GM12875 (cell line): ENCODE measurements at regions not wholly inside any gene's neighbourhood (a gene's known extent, or its start where the extent isn't known, plus 50 kb on each side); places are given as distances from the start of the nearest gene placed in this dataset.

ENCODE experiments used
- H3K4me3 ChIP-seq: one replicate; pipeline ENCODE4 v1.5.1; 2011; ENCODE audit warnings: low read depth, low read length, control low read depth
- TF ChIP-seq, protein P1 (sequence below): IDR thresholded peaks from 2 replicates; pipeline ENCODE4 v1.5.1; 2011; ENCODE audit warnings: low read depth, mild to moderate bottlenecking, control low read depth, inconsistent platforms, low read length, moderate library complexity, borderline replicate concordance; ENCODE audit not compliant: insufficient read depth

DNA sequence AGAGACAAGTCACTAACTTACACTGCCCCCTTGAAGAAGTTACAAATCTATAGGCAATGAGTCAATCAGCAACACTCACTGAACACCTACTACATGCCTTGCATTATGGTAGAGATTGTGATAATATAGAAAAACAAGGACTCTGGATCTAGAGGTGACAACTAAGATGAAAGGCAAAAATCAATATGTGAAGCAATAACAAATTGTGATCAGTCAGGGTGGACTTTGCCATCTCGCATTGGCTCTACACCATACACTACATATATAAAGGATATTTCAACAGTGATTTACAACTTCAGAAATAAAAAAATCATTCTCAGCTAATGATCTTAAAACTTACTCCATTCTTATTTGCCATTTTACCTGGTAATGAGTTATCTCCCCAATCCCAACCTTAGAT is 210.7 kb upstream of the CD96 start:
- TF ChIP-seq, protein P1, sequence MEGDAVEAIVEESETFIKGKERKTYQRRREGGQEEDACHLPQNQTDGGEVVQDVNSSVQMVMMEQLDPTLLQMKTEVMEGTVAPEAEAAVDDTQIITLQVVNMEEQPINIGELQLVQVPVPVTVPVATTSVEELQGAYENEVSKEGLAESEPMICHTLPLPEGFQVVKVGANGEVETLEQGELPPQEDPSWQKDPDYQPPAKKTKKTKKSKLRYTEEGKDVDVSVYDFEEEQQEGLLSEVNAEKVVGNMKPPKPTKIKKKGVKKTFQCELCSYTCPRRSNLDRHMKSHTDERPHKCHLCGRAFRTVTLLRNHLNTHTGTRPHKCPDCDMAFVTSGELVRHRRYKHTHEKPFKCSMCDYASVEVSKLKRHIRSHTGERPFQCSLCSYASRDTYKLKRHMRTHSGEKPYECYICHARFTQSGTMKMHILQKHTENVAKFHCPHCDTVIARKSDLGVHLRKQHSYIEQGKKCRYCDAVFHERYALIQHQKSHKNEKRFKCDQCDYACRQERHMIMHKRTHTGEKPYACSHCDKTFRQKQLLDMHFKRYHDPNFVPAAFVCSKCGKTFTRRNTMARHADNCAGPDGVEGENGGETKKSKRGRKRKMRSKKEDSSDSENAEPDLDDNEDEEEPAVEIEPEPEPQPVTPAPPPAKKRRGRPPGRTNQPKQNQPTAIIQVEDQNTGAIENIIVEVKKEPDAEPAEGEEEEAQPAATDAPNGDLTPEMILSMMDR: no peak
- no peak overlapping the region for H3K4me3 ChIP-seq

DNA sequence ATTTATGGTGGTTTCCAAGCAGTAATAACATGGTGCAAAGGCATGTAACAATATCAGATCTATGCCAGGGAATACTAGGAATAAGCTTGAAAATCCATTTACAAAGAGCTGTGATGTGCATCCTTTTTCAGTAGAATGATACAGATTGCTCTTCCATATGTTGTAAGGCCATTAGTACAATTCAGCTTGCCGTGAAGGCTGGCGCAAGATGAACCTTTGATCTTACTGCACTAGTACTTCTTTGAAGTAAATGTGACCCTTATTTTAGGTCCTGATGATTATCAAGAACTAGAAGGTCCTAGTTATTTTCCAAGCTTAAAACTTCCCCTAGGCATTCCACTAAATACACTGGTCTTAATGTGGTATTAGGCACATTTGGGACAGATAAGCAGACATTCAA is 210.1 kb upstream of the CD96 start:
- no peak overlapping the region for H3K4me3 ChIP-seq
- TF ChIP-seq, protein P1: no peak

DNA sequence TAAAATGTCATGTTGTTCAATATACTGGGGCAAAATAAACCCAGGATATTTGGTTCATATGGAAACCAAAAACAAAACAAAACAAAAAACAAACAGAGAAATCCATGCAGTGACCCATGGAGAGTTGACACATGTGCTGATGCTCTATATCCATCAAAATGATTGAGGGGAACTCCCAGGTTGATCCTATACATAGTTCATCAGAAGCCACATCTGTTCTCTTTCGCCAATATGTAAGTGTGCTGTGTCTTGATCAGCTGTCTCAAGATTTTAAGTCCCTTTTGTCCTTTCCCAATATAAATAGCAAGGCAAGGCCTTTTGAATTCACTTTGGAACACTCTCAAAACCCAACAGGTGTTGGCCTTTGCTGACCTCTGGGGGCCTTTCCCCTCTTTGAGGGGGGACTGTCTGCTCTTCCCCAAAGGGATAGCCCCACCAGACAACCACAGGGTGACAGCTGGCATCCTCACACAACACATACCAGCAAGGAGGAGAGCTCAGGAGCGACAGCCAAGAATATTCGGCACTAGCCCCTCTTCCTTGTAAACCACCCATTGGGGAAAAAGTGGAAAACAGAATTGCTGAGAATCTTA is 209.4 kb upstream of the CD96 start:
- no peak overlapping the region for H3K4me3 ChIP-seq
- TF ChIP-seq, protein P1: no peak

DNA sequence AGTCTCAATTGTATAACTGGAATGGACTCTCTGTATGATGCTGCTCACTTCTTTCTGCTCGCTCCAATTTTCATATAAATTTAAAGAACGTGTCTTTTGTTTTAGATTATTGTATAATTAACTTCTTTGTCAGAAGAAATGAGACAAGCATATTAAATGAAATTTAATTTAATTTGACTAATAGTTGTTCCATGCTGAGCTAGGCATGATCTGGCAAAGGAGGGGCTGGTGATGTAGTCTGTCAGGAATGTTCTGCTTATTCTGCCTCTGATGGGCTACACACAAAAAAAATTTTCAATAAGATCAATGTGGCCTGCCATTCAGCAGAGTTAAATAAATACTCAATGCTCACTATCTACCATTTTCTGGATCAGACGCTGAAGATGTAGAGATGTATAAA is 208.4 kb upstream of the CD96 start:
- H3K4me3 ChIP-seq: no peak overlapping the region
- TF ChIP-seq, protein P1: no peak

DNA sequence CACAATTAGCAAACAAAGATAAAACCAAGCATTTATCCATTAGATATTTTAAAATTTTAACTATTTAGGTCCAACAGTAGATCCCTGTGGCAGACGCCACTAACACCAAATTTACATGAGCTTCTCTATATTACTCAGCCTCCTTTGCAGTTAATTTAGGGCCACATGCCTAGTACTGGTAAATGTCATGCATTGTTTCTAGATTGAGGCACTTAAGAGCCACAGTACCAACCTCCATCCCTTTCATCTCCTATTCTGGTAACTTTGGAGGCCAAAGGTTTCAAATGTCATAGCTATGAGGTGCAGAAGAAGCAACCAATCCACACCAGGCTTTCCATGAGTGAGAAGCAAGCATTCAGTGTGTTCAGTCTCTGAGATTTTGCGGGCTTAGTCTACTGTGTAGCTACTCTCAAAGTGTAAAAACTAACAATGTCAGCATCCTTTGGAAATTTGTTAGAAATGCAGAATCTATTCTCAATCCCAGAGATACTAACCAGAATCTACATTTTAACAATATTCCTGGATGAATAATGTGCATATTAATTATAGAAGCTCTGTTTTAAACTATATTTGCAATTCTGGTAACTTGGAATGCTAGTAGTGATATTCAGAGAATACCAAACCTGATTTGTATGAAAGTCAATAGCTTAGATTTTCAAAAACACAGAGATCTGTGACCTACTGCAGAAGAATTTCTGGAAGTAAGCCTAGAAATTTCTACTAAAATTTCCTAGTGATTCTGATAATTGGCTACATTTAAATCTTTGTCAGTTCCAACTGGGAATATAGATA is 206.3 kb upstream of the CD96 start:
- TF ChIP-seq, protein P1: no peak
- no peak overlapping the region for H3K4me3 ChIP-seq

DNA sequence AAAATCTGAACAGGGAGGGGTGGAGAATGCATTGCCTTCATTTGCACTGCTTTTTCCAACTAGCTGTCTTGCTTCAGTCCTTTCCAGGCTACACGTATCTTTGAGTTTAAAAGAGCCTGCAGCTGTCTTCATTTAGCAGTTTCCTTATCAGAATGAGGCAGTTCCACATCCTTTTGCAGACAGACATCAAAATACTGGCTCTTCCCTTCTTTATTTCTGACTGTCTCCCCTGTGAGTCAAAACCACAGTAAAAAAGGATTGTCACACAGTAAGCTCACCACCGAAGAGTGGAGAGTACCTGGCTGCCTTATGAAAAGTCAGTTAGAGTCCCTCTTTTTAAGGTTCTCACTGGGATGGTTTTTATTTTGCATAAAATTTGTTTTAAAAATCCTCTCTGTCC is 205.5 kb upstream of the CD96 start:
- TF ChIP-seq, protein P1: no peak
- H3K4me3 ChIP-seq: no peak overlapping the region
